SK-N-SH (cell line): ENCODE measurements at regions not wholly inside any gene's neighbourhood (a gene's known extent, or its start where the extent isn't known, plus 50 kb on each side); places are given as distances from the start of the nearest gene placed in this dataset.

Experiments used
- CTCF ChIA-PET: fragments of 300-600, 350-600 bp; formaldehyde crosslinking; extraction: SDS; loops from one replicate; lab custom pipeline; 2021; lab: Yijun Ruan, JAX
- POLR2A ChIA-PET: fragments of 350-600 bp; sonication (Branson Sonifier 250); formaldehyde crosslinking; extraction: SDS; loops from one replicate; lab custom pipeline; 2020; ENCODE audit warnings: antibody characterized with exemption, inconsistent platforms; lab: Yijun Ruan, JAX
- DNase-seq: peaks from one replicate; pipeline ENCODE4 v3.0.0; 2012
- H2AFZ ChIP-seq: fragments of 200-600 bp; sonication (generic); 2 replicates; pipeline ENCODE4 v1.8.1; 2016; ENCODE audit warnings: antibody characterized with exemption, mild to moderate bottlenecking, low read depth
- H3F3A ChIP-seq: fragments of 200-600 bp; sonication (generic); replicated peaks from 2 replicates; pipeline ENCODE3; 2016; ENCODE audit warnings: antibody characterized with exemption, mild to moderate bottlenecking; ENCODE audit not compliant: insufficient read depth
- H3K27ac ChIP-seq, 2 experiments: fragments of 200-500 bp in 1 of 2; fragments of 200-600 bp in 1 of 2; sonication (Bioruptor generic) in 1 of 2; sonication (generic), shearing (Covaris generic) in 1 of 2; 2 replicates each; pipeline versions ENCODE4 v1.5.1 to v1.6.1; 2014 to 2016; ENCODE audit warnings: low read depth in 2 of 2, inconsistent platforms in 1 of 2, low read length in 1 of 2, mild to moderate bottlenecking in 1 of 2, mixed read lengths in 1 of 2
- H3K27me3 ChIP-seq: fragments of 200-600 bp; sonication (generic), shearing (Covaris generic); 2 replicates; pipeline ENCODE4 v1.6.1; 2016; ENCODE audit warnings: mixed run types; ENCODE audit not compliant: insufficient read depth
- H3K36me3 ChIP-seq, 2 experiments: fragments of 200-500 bp in 1 of 2; fragments of 200-600 bp in 1 of 2; sonication (Bioruptor generic) in 1 of 2; sonication (generic) in 1 of 2; replicated peaks in 1 of 2; 2 replicates each; pipeline versions ENCODE3 to v1.5.1; 2014 to 2016; ENCODE audit warnings: low read length in 1 of 2, mild to moderate bottlenecking in 1 of 2; ENCODE audit not compliant: insufficient read depth in 2 of 2, control insufficient read depth in 1 of 2
- H3K4me1 ChIP-seq, 2 experiments: fragments of 200-500 bp in 1 of 2; fragments of 200-600 bp in 1 of 2; sonication (Bioruptor generic) in 1 of 2; sonication (generic), shearing (Covaris generic) in 1 of 2; 2 replicates each; pipeline versions ENCODE4 v1.5.1 to v1.6.1; 2014 to 2016; ENCODE audit warnings: low read depth in 1 of 2, low read length in 1 of 2, mixed run types in 1 of 2; ENCODE audit not compliant: insufficient read depth in 2 of 2, control insufficient read depth in 1 of 2
- H3K4me2 ChIP-seq: fragments of 200-600 bp; sonication (generic), shearing (Covaris generic); 2 replicates; pipeline ENCODE4 v1.6.1; 2017; ENCODE audit warnings: mixed run types
- H3K4me3 ChIP-seq, 2 experiments: fragments of 200-500 bp in 1 of 2; fragments of 200-600 bp in 1 of 2; sonication (Bioruptor generic) in 1 of 2; sonication (generic), shearing (Covaris generic) in 1 of 2; 2 replicates each; pipeline versions ENCODE4 v1.5.1 to v1.8.1; 2014 to 2016; ENCODE audit warnings: low read depth in 2 of 2, inconsistent platforms in 1 of 2, low read length in 1 of 2, mild to moderate bottlenecking in 1 of 2, mixed read lengths in 1 of 2, moderate library complexity in 1 of 2
- H3K79me2 ChIP-seq: fragments of 200-600 bp; sonication (generic); 2 replicates; pipeline ENCODE4 v1.8.1; 2017; ENCODE audit warnings: mild to moderate bottlenecking; ENCODE audit not compliant: insufficient read depth
- H3K9ac ChIP-seq: fragments of 200-600 bp; sonication (generic); 2 replicates; pipeline ENCODE4 v1.6.1; 2017; ENCODE audit warnings: mixed run types
- H3K9me2 ChIP-seq: fragments of 200-600 bp; sonication (generic); 2 replicates; pipeline ENCODE4 v1.6.1; 2017; ENCODE audit warnings: mixed run types
- H3K9me3 ChIP-seq: fragments of 200-600 bp; sonication (generic); 2 replicates; pipeline ENCODE4 v1.6.1; 2017; ENCODE audit warnings: mixed run types, mild to moderate bottlenecking, moderate library complexity
- H4K20me1 ChIP-seq: fragments of 200-600 bp; sonication (generic); 2 replicates; pipeline ENCODE4 v1.6.1; 2017; ENCODE audit warnings: mild to moderate bottlenecking, mixed run types; ENCODE audit not compliant: insufficient read depth
- CHD2 ChIP-seq: fragments of 150-350 bp; IDR thresholded peaks from 2 replicates; pipeline ENCODE4 v1.6.1; 2018; ENCODE audit warnings: low read length; ENCODE audit not compliant: partially characterized antibody
- EZH2phosphoT487 ChIP-seq: fragments of 200-600 bp; sonication (generic); IDR thresholded peaks from 2 replicates; pipeline ENCODE4 v1.6.1; 2017; ENCODE audit warnings: low read depth, mixed run types, mild to moderate bottlenecking, antibody characterized with exemption, moderate library complexity, borderline replicate concordance
- FOSL2 ChIP-seq: IDR thresholded peaks from 2 replicates; pipeline ENCODE4 v1.4.0; 2012; ENCODE audit warnings: low read depth, mild to moderate bottlenecking, moderate library complexity, borderline replicate concordance
- FOXJ3 ChIP-seq: sonication (generic); formaldehyde crosslinking; IDR thresholded peaks from 2 replicates; pipeline ENCODE4 v1.5.1; 2020; ENCODE audit warnings: mild to moderate bottlenecking, missing genetic modification reagents
- GABPA ChIP-seq: IDR thresholded peaks from 2 replicates; pipeline ENCODE4 v1.4.0; 2012; ENCODE audit warnings: low read depth, mild to moderate bottlenecking
- GATA2 ChIP-seq: sonication (generic); formaldehyde crosslinking; IDR thresholded peaks from 2 replicates; pipeline ENCODE4 v1.5.0; 2020; ENCODE audit warnings: mild to moderate bottlenecking, missing genetic modification reagents
- JUND ChIP-seq: IDR thresholded peaks from 2 replicates; pipeline ENCODE4 v1.4.0; 2012
- MEF2A ChIP-seq: IDR thresholded peaks from 2 replicates; pipeline ENCODE4 v1.4.0; 2012; ENCODE audit warnings: low read depth, borderline replicate concordance
- NRF1 ChIP-seq: IDR thresholded peaks from 2 replicates; pipeline ENCODE4 v1.6.1; 2012; ENCODE audit warnings: low read depth, mild to moderate bottlenecking, low read length
- POLR2AphosphoS5 ChIP-seq: IDR thresholded peaks from 2 replicates; pipeline ENCODE4 v1.6.1; 2012; ENCODE audit warnings: low read depth, low read length
- RAD21 ChIP-seq: IDR thresholded peaks from 2 replicates; pipeline ENCODE4 v1.6.1; 2012; ENCODE audit warnings: mild to moderate bottlenecking, low read length
- RCOR1 ChIP-seq: fragments of 150-350 bp; IDR thresholded peaks from 2 replicates; pipeline ENCODE4 v1.6.1; 2017; ENCODE audit warnings: antibody characterized with exemption, low read length
- RXRA ChIP-seq: IDR thresholded peaks from 2 replicates; pipeline ENCODE4 v1.4.0; 2012; ENCODE audit warnings: low read depth, mild to moderate bottlenecking, borderline replicate concordance
- TAF1 ChIP-seq: IDR thresholded peaks from 2 replicates; pipeline ENCODE4 v1.6.1; 2012; ENCODE audit warnings: low read depth, mild to moderate bottlenecking, low read length, moderate library complexity, borderline replicate concordance
- TCF12 ChIP-seq: IDR thresholded peaks from 2 replicates; pipeline ENCODE4 v1.4.0; 2012
- TEAD4 ChIP-seq: IDR thresholded peaks from 2 replicates; pipeline ENCODE4 v1.4.0; 2012; ENCODE audit warnings: mild to moderate bottlenecking, borderline replicate concordance; ENCODE audit not compliant: insufficient read depth
- WGBS: methylation state at CpG from one replicate; pipeline ENCODE4 v1.1.6; 2017; ENCODE audit warnings: low lambda C conversion rate; 5-methylcytosine and 5-hydroxymethylcytosine counted together
- TF ChIP-seq, protein P1 (sequence below): fragments of 150-350 bp; IDR thresholded peaks from 2 replicates; pipeline ENCODE4 v1.6.1; 2017; ENCODE audit warnings: antibody characterized with exemption, low read length, low read depth, borderline replicate concordance
- TF ChIP-seq, protein P2 (sequence below): fragments of 200-600 bp; sonication (generic); IDR thresholded peaks from 2 replicates; pipeline ENCODE4 v1.6.1; 2017; ENCODE audit warnings: antibody characterized with exemption, mild to moderate bottlenecking, moderate library complexity
- TF ChIP-seq, protein P3 (sequence below): IDR thresholded peaks from 2 replicates; pipeline ENCODE4 v1.4.0; 2012; ENCODE audit warnings: low read depth
- TF ChIP-seq, protein P4 (sequence below): fragments of 150-350 bp; IDR thresholded peaks from 2 replicates; pipeline ENCODE4 v1.6.1; 2016; ENCODE audit warnings: mild to moderate bottlenecking, low read depth, low read length

DNA sequence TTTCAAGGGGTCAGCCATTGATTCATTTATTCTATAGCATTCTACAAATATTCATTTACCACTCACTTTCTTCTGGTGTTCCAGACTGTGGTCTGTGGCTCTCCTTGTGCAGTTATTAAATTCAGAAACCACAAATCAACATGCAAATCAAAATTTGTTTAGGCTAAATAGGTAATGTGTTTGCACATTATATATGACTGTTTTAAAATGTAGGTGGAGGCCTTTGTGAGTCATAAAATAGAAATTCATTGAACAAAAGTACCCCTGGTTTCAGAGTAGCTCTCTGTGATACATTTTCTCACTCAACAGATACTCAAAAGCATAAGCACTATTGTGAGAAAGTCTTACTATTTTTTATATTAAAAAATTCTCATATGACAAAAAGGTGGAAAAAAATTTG is 385.5 kb upstream of the TSHZ2 start:
- H3K79me2 ChIP-seq, result no peaks in the 10 kb centered on the region
- ChIA-PET CTCF (no interaction called here), POLR2A (no interaction called here)
- H3K9me3 ChIP-seq, result no peaks in the 10 kb centered on the region
- no peaks in the 10 kb centered on the region for H3K9me2 ChIP-seq
- no peak overlapping the region for H3K4me2 ChIP-seq
- H3K9ac ChIP-seq, result no peak overlapping the region
- no peaks in the 10 kb centered on the region for H3K27me3 ChIP-seq
- H3K36me3 ChIP-seq, result no peaks in the 10 kb centered on the region
- H3K27ac ChIP-seq, result no peak overlapping the region
- H2AFZ ChIP-seq, result no peak overlapping the region
- no peak for DNase-seq
- H3K4me3 ChIP-seq, result no peak overlapping the region
- TF ChIP-seq NRF1 (no peak), RCOR1 (no peak), TCF12 (no peak), FOXJ3 (CRISPR knock-in tag) (no peak), GABPA (no peak), POLR2AphosphoS5 (no peak), RXRA (no peak), JUND (no peak), EZH2phosphoT487 (no peak), TEAD4 (no peak), MEF2A (no peak)
- TF ChIP-seq, protein P1, sequence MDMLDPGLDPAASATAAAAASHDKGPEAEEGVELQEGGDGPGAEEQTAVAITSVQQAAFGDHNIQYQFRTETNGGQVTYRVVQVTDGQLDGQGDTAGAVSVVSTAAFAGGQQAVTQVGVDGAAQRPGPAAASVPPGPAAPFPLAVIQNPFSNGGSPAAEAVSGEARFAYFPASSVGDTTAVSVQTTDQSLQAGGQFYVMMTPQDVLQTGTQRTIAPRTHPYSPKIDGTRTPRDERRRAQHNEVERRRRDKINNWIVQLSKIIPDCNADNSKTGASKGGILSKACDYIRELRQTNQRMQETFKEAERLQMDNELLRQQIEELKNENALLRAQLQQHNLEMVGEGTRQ, result no peak
- TF ChIP-seq, protein P2, sequence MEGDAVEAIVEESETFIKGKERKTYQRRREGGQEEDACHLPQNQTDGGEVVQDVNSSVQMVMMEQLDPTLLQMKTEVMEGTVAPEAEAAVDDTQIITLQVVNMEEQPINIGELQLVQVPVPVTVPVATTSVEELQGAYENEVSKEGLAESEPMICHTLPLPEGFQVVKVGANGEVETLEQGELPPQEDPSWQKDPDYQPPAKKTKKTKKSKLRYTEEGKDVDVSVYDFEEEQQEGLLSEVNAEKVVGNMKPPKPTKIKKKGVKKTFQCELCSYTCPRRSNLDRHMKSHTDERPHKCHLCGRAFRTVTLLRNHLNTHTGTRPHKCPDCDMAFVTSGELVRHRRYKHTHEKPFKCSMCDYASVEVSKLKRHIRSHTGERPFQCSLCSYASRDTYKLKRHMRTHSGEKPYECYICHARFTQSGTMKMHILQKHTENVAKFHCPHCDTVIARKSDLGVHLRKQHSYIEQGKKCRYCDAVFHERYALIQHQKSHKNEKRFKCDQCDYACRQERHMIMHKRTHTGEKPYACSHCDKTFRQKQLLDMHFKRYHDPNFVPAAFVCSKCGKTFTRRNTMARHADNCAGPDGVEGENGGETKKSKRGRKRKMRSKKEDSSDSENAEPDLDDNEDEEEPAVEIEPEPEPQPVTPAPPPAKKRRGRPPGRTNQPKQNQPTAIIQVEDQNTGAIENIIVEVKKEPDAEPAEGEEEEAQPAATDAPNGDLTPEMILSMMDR, result no peak
- no peaks in the 10 kb centered on the region for H3F3A ChIP-seq
- no peaks in the 10 kb centered on the region for H4K20me1 ChIP-seq
- H3K4me1 ChIP-seq, result no peaks in the 10 kb centered on the region; a peak in 1 of 4 replicates

DNA sequence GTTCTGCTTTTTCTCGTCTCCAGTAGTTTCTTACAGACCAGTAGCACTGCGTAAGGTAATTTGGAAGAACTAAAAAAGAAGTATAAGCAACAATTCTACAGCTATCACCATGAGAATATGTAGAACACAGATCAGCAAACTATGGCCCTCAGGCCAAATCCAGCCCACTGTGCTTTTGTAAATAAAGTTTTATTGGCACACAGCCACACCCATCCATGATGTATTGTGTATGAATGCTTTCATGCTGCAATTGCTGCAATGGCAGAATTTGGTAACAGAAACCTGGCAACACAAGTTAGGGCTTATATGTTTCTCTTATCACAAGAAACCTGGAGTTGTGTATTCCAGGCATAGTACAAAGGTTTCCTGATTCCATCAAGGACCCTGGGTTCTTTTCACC is 386.8 kb upstream of the TSHZ2 start:
- no peaks in the 10 kb centered on the region for H4K20me1 ChIP-seq
- H3K9me2 ChIP-seq, result no peaks in the 10 kb centered on the region
- no peak overlapping the region for H3K4me3 ChIP-seq
- H3K9ac ChIP-seq, result no peak overlapping the region
- no peaks in the 10 kb centered on the region for H3F3A ChIP-seq
- DNase-seq, result no peak
- WGBS, result 44% methylated on average over 2 of the region's 2 CpGs
- CTCF ChIA-PET, result interaction anchor here (1.1 kb wide), 1 partner anchor 11 kb away, joined by 4 read pairs; no protein-coding TSS in a partner anchor
- no peak overlapping the region for H2AFZ ChIP-seq
- TF ChIP-seq GATA2 (CRISPR knock-in tag) (no peak), CHD2 (no peak), TCF12 (no peak), RAD21 (no peak), TAF1 (no peak), FOSL2 (no peak)
- TF ChIP-seq, protein P3, sequence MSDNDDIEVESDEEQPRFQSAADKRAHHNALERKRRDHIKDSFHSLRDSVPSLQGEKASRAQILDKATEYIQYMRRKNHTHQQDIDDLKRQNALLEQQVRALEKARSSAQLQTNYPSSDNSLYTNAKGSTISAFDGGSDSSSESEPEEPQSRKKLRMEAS, result no peak
- TF ChIP-seq, protein P4, sequence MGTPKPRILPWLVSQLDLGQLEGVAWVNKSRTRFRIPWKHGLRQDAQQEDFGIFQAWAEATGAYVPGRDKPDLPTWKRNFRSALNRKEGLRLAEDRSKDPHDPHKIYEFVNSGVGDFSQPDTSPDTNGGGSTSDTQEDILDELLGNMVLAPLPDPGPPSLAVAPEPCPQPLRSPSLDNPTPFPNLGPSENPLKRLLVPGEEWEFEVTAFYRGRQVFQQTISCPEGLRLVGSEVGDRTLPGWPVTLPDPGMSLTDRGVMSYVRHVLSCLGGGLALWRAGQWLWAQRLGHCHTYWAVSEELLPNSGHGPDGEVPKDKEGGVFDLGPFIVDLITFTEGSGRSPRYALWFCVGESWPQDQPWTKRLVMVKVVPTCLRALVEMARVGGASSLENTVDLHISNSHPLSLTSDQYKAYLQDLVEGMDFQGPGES, result no peak
- H3K4me2 ChIP-seq, result no peak overlapping the region
- H3K27ac ChIP-seq, result no peak overlapping the region
- POLR2A ChIA-PET, result no interaction called here
- H3K4me1 ChIP-seq, result no peaks in the 10 kb centered on the region; a peak in 1 of 4 replicates
- no peaks in the 10 kb centered on the region for H3K36me3 ChIP-seq
- no peaks in the 10 kb centered on the region for H3K27me3 ChIP-seq
- no peaks in the 10 kb centered on the region for H3K9me3 ChIP-seq
- no peaks in the 10 kb centered on the region for H3K79me2 ChIP-seq
